ENCODE measurements at regions not wholly inside any gene's neighbourhood (a gene's known extent, or its start where the extent isn't known, plus 50 kb on each side); places are given as distances from the start of the nearest gene placed in this dataset.

DNA sequence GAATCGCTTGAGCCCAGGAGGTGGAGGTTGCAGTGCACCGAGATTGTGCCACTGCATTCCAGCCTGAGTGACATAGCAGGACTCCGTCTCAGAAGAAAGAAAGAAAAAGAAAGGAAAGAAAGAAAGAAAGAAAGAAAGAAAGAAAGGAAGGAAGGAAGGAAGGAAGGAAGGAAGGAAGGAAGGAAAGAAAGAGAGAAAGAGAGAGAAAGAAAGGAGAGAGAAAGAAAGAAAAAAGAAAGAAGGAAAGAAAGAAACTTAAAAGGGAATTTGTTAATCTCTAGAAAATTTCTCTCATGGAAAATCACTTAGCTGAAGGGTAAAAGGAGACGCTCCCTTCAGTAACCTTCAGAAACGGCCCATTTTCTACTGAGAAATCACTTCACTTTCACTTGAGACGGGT is 279.5 kb upstream of the KLF6 start:
- Histone ChIP-seq H3K4me1 (no peaks in the 10 kb centered on the region), H3K9me3 (no peaks in the 10 kb centered on the region), H3K27me3 (no peaks in the 10 kb centered on the region), H3K36me3 (no peaks in the 10 kb centered on the region), H3K4me3 (ENCODE audit: low read depth, low read length) (no peak overlapping the region)
- no peak for DNase-seq
- TF ChIP-seq, protein P1, sequence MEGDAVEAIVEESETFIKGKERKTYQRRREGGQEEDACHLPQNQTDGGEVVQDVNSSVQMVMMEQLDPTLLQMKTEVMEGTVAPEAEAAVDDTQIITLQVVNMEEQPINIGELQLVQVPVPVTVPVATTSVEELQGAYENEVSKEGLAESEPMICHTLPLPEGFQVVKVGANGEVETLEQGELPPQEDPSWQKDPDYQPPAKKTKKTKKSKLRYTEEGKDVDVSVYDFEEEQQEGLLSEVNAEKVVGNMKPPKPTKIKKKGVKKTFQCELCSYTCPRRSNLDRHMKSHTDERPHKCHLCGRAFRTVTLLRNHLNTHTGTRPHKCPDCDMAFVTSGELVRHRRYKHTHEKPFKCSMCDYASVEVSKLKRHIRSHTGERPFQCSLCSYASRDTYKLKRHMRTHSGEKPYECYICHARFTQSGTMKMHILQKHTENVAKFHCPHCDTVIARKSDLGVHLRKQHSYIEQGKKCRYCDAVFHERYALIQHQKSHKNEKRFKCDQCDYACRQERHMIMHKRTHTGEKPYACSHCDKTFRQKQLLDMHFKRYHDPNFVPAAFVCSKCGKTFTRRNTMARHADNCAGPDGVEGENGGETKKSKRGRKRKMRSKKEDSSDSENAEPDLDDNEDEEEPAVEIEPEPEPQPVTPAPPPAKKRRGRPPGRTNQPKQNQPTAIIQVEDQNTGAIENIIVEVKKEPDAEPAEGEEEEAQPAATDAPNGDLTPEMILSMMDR (IDR thresholded peaks at IDR 0.05; ENCODE audit: low read depth, low read length) = no peak

DNA sequence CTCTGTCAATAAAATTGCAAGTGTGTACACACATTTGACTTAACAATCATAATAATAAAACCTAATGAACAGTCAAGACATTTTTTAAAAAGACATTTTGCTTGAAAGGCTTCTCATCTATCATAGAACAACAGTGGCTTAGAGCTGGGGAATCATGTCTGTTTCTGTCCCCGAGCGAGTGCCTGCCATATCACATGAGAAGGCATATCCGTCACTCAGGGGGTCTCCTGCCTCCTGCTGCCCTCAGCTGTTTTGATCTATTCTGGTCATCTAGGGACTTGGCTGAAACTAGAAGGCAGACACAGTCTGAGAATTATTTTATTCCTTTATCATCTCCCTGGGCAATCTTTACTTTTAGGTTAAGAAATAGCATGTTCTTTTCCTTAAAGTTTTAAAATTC is 278.7 kb upstream of the KLF6 start:
- Histone ChIP-seq H3K36me3 (no peaks in the 10 kb centered on the region), H3K27me3 (no peaks in the 10 kb centered on the region), H3K4me3 (ENCODE audit: low read depth, low read length) (no peak overlapping the region), H3K4me1 (no peaks in the 10 kb centered on the region), H3K9me3 (no peaks in the 10 kb centered on the region)
- DNase-seq = no peak
- TF ChIP-seq, protein P1 (IDR thresholded peaks at IDR 0.05; ENCODE audit: low read depth, low read length) = no peak

- DNase-seq = no peak
- TF ChIP-seq, protein P1 (IDR thresholded peaks at IDR 0.05; ENCODE audit: low read depth, low read length) = no peak
- H3K4me3 ChIP-seq (ENCODE audit: low read depth, low read length) = no peak overlapping the region
- no peaks in the 10 kb centered on the region for H3K27me3 ChIP-seq
- H3K9me3 ChIP-seq = no peaks in the 10 kb centered on the region
- no peaks in the 10 kb centered on the region for H3K36me3 ChIP-seq
- no peaks in the 10 kb centered on the region for H3K4me1 ChIP-seq
Observed at GRCh38 chr10:4062751-4063150, 277.7 kb upstream of the KLF6 start.

- H3K27me3 ChIP-seq = no peaks in the 10 kb centered on the region
- H3K4me1 ChIP-seq = no peaks in the 10 kb centered on the region
- no peak overlapping the region for H3K4me3 ChIP-seq (ENCODE audit: low read depth, low read length)
- TF ChIP-seq, protein P1 (IDR thresholded peaks at IDR 0.05; ENCODE audit: low read depth, low read length) = no peak
- no peak for DNase-seq
- H3K9me3 ChIP-seq = no peaks in the 10 kb centered on the region
- H3K36me3 ChIP-seq = no peaks in the 10 kb centered on the region
Observed at GRCh38 chr10:4062072-4062471, 277.1 kb upstream of the KLF6 start.

- H3K4me1 ChIP-seq = no peaks in the 10 kb centered on the region
- no peaks in the 10 kb centered on the region for H3K27me3 ChIP-seq
- no peak for DNase-seq
- no peaks in the 10 kb centered on the region for H3K9me3 ChIP-seq
- no peaks in the 10 kb centered on the region for H3K36me3 ChIP-seq
- no peak overlapping the region for H3K4me3 ChIP-seq (ENCODE audit: low read depth, low read length)
- TF ChIP-seq, protein P1 (IDR thresholded peaks at IDR 0.05; ENCODE audit: low read depth, low read length) = no peak
Observed at GRCh38 chr10:4061441-4061951, 276.5 kb upstream of the KLF6 start.

- H3K36me3 ChIP-seq = no peaks in the 10 kb centered on the region
- no peak for DNase-seq
- TF ChIP-seq, protein P1 (IDR thresholded peaks at IDR 0.05; ENCODE audit: low read depth, low read length) = no peak
- no peaks in the 10 kb centered on the region for H3K9me3 ChIP-seq
- no peaks in the 10 kb centered on the region for H3K4me1 ChIP-seq
- H3K4me3 ChIP-seq (ENCODE audit: low read depth, low read length) = no peak overlapping the region
- no peaks in the 10 kb centered on the region for H3K27me3 ChIP-seq
Observed at GRCh38 chr10:4059471-4060138, 274.6 kb upstream of the KLF6 start.
